ENCODE measurements at regions not wholly inside any gene's neighbourhood (a gene's known extent, or its start where the extent isn't known, plus 50 kb on each side); places are given as distances from the start of the nearest gene placed in this dataset.

DNA sequence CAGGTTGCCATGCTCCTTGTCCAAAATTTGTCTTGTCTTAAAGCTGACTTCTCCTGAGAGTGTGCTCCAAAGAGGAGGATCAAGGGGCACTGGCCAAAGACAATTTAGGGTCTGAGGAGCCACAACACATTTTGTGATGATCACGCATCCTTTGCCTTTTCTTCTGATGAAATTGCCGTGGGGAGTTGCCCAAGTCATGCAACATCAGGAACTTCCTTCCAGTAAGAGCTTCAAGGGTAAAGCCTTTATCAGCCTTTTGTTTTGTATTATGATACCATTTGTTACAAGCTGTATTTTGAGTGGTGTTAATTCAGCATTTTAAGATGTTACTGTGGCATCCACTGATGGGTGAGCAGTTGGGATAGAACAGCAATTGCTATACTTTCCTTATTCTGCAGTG lies 131.2 kb upstream of the MKI67 start:
- TF ChIP-seq, protein P1, sequence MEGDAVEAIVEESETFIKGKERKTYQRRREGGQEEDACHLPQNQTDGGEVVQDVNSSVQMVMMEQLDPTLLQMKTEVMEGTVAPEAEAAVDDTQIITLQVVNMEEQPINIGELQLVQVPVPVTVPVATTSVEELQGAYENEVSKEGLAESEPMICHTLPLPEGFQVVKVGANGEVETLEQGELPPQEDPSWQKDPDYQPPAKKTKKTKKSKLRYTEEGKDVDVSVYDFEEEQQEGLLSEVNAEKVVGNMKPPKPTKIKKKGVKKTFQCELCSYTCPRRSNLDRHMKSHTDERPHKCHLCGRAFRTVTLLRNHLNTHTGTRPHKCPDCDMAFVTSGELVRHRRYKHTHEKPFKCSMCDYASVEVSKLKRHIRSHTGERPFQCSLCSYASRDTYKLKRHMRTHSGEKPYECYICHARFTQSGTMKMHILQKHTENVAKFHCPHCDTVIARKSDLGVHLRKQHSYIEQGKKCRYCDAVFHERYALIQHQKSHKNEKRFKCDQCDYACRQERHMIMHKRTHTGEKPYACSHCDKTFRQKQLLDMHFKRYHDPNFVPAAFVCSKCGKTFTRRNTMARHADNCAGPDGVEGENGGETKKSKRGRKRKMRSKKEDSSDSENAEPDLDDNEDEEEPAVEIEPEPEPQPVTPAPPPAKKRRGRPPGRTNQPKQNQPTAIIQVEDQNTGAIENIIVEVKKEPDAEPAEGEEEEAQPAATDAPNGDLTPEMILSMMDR (IDR thresholded peaks at IDR 0.05; ENCODE audit: low read length) = no peak
- TF ChIP-seq EZH2 (IDR thresholded peaks at IDR 0.05; ENCODE audit: borderline replicate concordance, low read length) = no peak
